SK-N-SH (cell line): ENCODE measurements at regions not wholly inside any gene's neighbourhood (a gene's known extent, or its start where the extent isn't known, plus 50 kb on each side); places are given as distances from the start of the nearest gene placed in this dataset.

Experiments used
- CTCF ChIA-PET: fragments of 300-600, 350-600 bp; formaldehyde crosslinking; extraction: SDS; loops from one replicate; lab custom pipeline; 2021; lab: Yijun Ruan, JAX
- POLR2A ChIA-PET: fragments of 350-600 bp; sonication (Branson Sonifier 250); formaldehyde crosslinking; extraction: SDS; loops from one replicate; lab custom pipeline; 2020; ENCODE audit warnings: antibody characterized with exemption, inconsistent platforms; lab: Yijun Ruan, JAX
- DNase-seq: peaks from one replicate; pipeline ENCODE4 v3.0.0; 2012
- H2AFZ ChIP-seq: fragments of 200-600 bp; sonication (generic); 2 replicates; pipeline ENCODE4 v1.8.1; 2016; ENCODE audit warnings: antibody characterized with exemption, mild to moderate bottlenecking, low read depth
- H3F3A ChIP-seq: fragments of 200-600 bp; sonication (generic); replicated peaks from 2 replicates; pipeline ENCODE3; 2016; ENCODE audit warnings: antibody characterized with exemption, mild to moderate bottlenecking; ENCODE audit not compliant: insufficient read depth
- H3K27ac ChIP-seq, 2 experiments: fragments of 200-500 bp in 1 of 2; fragments of 200-600 bp in 1 of 2; sonication (Bioruptor generic) in 1 of 2; sonication (generic), shearing (Covaris generic) in 1 of 2; 2 replicates each; pipeline versions ENCODE4 v1.5.1 to v1.6.1; 2014 to 2016; ENCODE audit warnings: low read depth in 2 of 2, inconsistent platforms in 1 of 2, low read length in 1 of 2, mild to moderate bottlenecking in 1 of 2, mixed read lengths in 1 of 2
- H3K27me3 ChIP-seq: fragments of 200-600 bp; sonication (generic), shearing (Covaris generic); 2 replicates; pipeline ENCODE4 v1.6.1; 2016; ENCODE audit warnings: mixed run types; ENCODE audit not compliant: insufficient read depth
- H3K36me3 ChIP-seq, 2 experiments: fragments of 200-500 bp in 1 of 2; fragments of 200-600 bp in 1 of 2; sonication (Bioruptor generic) in 1 of 2; sonication (generic) in 1 of 2; replicated peaks in 1 of 2; 2 replicates each; pipeline versions ENCODE3 to v1.5.1; 2014 to 2016; ENCODE audit warnings: low read length in 1 of 2, mild to moderate bottlenecking in 1 of 2; ENCODE audit not compliant: insufficient read depth in 2 of 2, control insufficient read depth in 1 of 2
- H3K4me1 ChIP-seq, 2 experiments: fragments of 200-500 bp in 1 of 2; fragments of 200-600 bp in 1 of 2; sonication (Bioruptor generic) in 1 of 2; sonication (generic), shearing (Covaris generic) in 1 of 2; 2 replicates each; pipeline versions ENCODE4 v1.5.1 to v1.6.1; 2014 to 2016; ENCODE audit warnings: low read depth in 1 of 2, low read length in 1 of 2, mixed run types in 1 of 2; ENCODE audit not compliant: insufficient read depth in 2 of 2, control insufficient read depth in 1 of 2
- H3K4me2 ChIP-seq: fragments of 200-600 bp; sonication (generic), shearing (Covaris generic); 2 replicates; pipeline ENCODE4 v1.6.1; 2017; ENCODE audit warnings: mixed run types
- H3K4me3 ChIP-seq, 2 experiments: fragments of 200-500 bp in 1 of 2; fragments of 200-600 bp in 1 of 2; sonication (Bioruptor generic) in 1 of 2; sonication (generic), shearing (Covaris generic) in 1 of 2; 2 replicates each; pipeline versions ENCODE4 v1.5.1 to v1.8.1; 2014 to 2016; ENCODE audit warnings: low read depth in 2 of 2, inconsistent platforms in 1 of 2, low read length in 1 of 2, mild to moderate bottlenecking in 1 of 2, mixed read lengths in 1 of 2, moderate library complexity in 1 of 2
- H3K79me2 ChIP-seq: fragments of 200-600 bp; sonication (generic); 2 replicates; pipeline ENCODE4 v1.8.1; 2017; ENCODE audit warnings: mild to moderate bottlenecking; ENCODE audit not compliant: insufficient read depth
- H3K9ac ChIP-seq: fragments of 200-600 bp; sonication (generic); 2 replicates; pipeline ENCODE4 v1.6.1; 2017; ENCODE audit warnings: mixed run types
- H3K9me2 ChIP-seq: fragments of 200-600 bp; sonication (generic); 2 replicates; pipeline ENCODE4 v1.6.1; 2017; ENCODE audit warnings: mixed run types
- H3K9me3 ChIP-seq: fragments of 200-600 bp; sonication (generic); 2 replicates; pipeline ENCODE4 v1.6.1; 2017; ENCODE audit warnings: mixed run types, mild to moderate bottlenecking, moderate library complexity
- H4K20me1 ChIP-seq: fragments of 200-600 bp; sonication (generic); 2 replicates; pipeline ENCODE4 v1.6.1; 2017; ENCODE audit warnings: mild to moderate bottlenecking, mixed run types; ENCODE audit not compliant: insufficient read depth
- ELF1 ChIP-seq: IDR thresholded peaks from 2 replicates; pipeline ENCODE4 v1.4.0; 2012
- EZH2phosphoT487 ChIP-seq: fragments of 200-600 bp; sonication (generic); IDR thresholded peaks from 2 replicates; pipeline ENCODE4 v1.6.1; 2017; ENCODE audit warnings: low read depth, mixed run types, mild to moderate bottlenecking, antibody characterized with exemption, moderate library complexity, borderline replicate concordance
- FOSL2 ChIP-seq: IDR thresholded peaks from 2 replicates; pipeline ENCODE4 v1.4.0; 2012; ENCODE audit warnings: low read depth, mild to moderate bottlenecking, moderate library complexity, borderline replicate concordance
- GATA2 ChIP-seq: sonication (generic); formaldehyde crosslinking; IDR thresholded peaks from 2 replicates; pipeline ENCODE4 v1.5.0; 2020; ENCODE audit warnings: mild to moderate bottlenecking, missing genetic modification reagents
- JUND ChIP-seq: IDR thresholded peaks from 2 replicates; pipeline ENCODE4 v1.4.0; 2012
- MEF2A ChIP-seq: IDR thresholded peaks from 2 replicates; pipeline ENCODE4 v1.4.0; 2012; ENCODE audit warnings: low read depth, borderline replicate concordance
- NFIC ChIP-seq: IDR thresholded peaks from 2 replicates; pipeline ENCODE4 v1.4.0; 2012; ENCODE audit warnings: borderline replicate concordance
- POLR2AphosphoS5 ChIP-seq: IDR thresholded peaks from 2 replicates; pipeline ENCODE4 v1.6.1; 2012; ENCODE audit warnings: low read depth, low read length
- RAD21 ChIP-seq: IDR thresholded peaks from 2 replicates; pipeline ENCODE4 v1.6.1; 2012; ENCODE audit warnings: mild to moderate bottlenecking, low read length
- RFX5 ChIP-seq: IDR thresholded peaks from 2 replicates; pipeline ENCODE4 v1.6.1; 2012; ENCODE audit warnings: mild to moderate bottlenecking, improper control_type of control experiment, low read length
- RXRA ChIP-seq: IDR thresholded peaks from 2 replicates; pipeline ENCODE4 v1.4.0; 2012; ENCODE audit warnings: low read depth, mild to moderate bottlenecking, borderline replicate concordance
- SMC3 ChIP-seq: IDR thresholded peaks from 2 replicates; pipeline ENCODE4 v1.6.1; 2012; ENCODE audit warnings: low read depth, low read length, improper control_type of control experiment
- TCF12 ChIP-seq: IDR thresholded peaks from 2 replicates; pipeline ENCODE4 v1.4.0; 2012
- WGBS: methylation state at CpG from one replicate; pipeline ENCODE4 v1.1.6; 2017; ENCODE audit warnings: low lambda C conversion rate; 5-methylcytosine and 5-hydroxymethylcytosine counted together
- TF ChIP-seq, protein P1 (sequence below): IDR thresholded peaks from 2 replicates; pipeline ENCODE4; 2012
- TF ChIP-seq, protein P2 (sequence below): IDR thresholded peaks from 2 replicates; pipeline ENCODE4 v1.6.1; 2012; ENCODE audit warnings: mild to moderate bottlenecking, low read depth, low read length, moderate library complexity
- TF ChIP-seq, protein P3 (sequence below): IDR thresholded peaks from 2 replicates; pipeline ENCODE4 v1.4.0; 2012; ENCODE audit warnings: low read depth, borderline replicate concordance
- TF ChIP-seq, protein P4 (sequence below): IDR thresholded peaks from 2 replicates; pipeline ENCODE4 v1.4.0; 2012; ENCODE audit warnings: low read depth, borderline replicate concordance
- TF ChIP-seq, protein P5 (sequence below): fragments of 200-600 bp; sonication (generic); IDR thresholded peaks from 2 replicates; pipeline ENCODE4 v1.6.1; 2017; ENCODE audit warnings: antibody characterized with exemption, mild to moderate bottlenecking, moderate library complexity

DNA sequence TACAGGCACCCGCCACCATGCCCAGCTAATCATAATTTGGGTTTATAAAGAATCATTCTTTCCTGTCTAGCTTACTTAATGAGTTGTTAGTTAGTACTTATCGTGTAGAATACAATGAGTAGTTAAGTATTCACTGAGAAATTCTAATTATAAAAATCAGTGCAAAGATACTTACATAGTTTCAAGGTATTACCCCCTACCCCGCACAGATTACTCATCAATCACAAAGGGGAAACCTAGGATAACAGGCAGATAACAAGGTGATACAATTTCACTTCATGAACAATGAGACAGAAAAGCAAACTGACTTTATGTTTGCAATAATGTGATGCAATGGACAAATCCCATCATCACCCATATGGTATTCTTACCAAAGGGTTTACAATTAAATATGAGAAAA is 109.6 kb downstream of the FAM174A start:
- Histone ChIP-seq H3K9me3 (no peaks in the 10 kb centered on the region), H3F3A (no peaks in the 10 kb centered on the region), H2AFZ (no peak overlapping the region)
- CTCF ChIA-PET, result no interaction called here
- TF ChIP-seq RXRA, result no peak
- TF ChIP-seq, protein P1, sequence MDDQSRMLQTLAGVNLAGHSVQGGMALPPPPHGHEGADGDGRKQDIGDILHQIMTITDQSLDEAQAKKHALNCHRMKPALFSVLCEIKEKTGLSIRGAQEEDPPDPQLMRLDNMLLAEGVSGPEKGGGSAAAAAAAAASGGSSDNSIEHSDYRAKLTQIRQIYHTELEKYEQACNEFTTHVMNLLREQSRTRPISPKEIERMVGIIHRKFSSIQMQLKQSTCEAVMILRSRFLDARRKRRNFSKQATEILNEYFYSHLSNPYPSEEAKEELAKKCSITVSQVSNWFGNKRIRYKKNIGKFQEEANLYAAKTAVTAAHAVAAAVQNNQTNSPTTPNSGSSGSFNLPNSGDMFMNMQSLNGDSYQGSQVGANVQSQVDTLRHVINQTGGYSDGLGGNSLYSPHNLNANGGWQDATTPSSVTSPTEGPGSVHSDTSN, result no peak
- TF ChIP-seq EZH2phosphoT487, result no peak
- TF ChIP-seq, protein P2, sequence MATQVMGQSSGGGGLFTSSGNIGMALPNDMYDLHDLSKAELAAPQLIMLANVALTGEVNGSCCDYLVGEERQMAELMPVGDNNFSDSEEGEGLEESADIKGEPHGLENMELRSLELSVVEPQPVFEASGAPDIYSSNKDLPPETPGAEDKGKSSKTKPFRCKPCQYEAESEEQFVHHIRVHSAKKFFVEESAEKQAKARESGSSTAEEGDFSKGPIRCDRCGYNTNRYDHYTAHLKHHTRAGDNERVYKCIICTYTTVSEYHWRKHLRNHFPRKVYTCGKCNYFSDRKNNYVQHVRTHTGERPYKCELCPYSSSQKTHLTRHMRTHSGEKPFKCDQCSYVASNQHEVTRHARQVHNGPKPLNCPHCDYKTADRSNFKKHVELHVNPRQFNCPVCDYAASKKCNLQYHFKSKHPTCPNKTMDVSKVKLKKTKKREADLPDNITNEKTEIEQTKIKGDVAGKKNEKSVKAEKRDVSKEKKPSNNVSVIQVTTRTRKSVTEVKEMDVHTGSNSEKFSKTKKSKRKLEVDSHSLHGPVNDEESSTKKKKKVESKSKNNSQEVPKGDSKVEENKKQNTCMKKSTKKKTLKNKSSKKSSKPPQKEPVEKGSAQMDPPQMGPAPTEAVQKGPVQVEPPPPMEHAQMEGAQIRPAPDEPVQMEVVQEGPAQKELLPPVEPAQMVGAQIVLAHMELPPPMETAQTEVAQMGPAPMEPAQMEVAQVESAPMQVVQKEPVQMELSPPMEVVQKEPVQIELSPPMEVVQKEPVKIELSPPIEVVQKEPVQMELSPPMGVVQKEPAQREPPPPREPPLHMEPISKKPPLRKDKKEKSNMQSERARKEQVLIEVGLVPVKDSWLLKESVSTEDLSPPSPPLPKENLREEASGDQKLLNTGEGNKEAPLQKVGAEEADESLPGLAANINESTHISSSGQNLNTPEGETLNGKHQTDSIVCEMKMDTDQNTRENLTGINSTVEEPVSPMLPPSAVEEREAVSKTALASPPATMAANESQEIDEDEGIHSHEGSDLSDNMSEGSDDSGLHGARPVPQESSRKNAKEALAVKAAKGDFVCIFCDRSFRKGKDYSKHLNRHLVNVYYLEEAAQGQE, result no peak
- TF ChIP-seq ELF1, result no peak
- no peak for TF ChIP-seq RAD21
- TF ChIP-seq, protein P3, sequence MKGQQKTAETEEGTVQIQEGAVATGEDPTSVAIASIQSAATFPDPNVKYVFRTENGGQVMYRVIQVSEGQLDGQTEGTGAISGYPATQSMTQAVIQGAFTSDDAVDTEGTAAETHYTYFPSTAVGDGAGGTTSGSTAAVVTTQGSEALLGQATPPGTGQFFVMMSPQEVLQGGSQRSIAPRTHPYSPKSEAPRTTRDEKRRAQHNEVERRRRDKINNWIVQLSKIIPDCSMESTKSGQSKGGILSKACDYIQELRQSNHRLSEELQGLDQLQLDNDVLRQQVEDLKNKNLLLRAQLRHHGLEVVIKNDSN, result no peak
- TF ChIP-seq NFIC, result no peak
- TF ChIP-seq FOSL2, result no peak
- no peak for TF ChIP-seq JUND
- no peak for TF ChIP-seq POLR2AphosphoS5
- no peak for TF ChIP-seq MEF2A
- TF ChIP-seq, all 33 proteins: peak for 0
- no peak for DNase-seq
- Histone ChIP-seq H3K79me2 (no peaks in the 10 kb centered on the region), H3K27ac (no peak overlapping the region), H3K4me3 (no peak overlapping the region), H3K4me2 (no peak overlapping the region), H3K4me1 (no peaks in the 10 kb centered on the region), H3K9me2 (no peaks in the 10 kb centered on the region), H4K20me1 (no peaks in the 10 kb centered on the region), H3K36me3 (no peaks in the 10 kb centered on the region), H3K27me3 (no peaks in the 10 kb centered on the region), H3K9ac (no peak overlapping the region)
- POLR2A ChIA-PET, result no interaction called here
- 27% methylated on average over 3 of the region's 3 CpGs for WGBS

DNA sequence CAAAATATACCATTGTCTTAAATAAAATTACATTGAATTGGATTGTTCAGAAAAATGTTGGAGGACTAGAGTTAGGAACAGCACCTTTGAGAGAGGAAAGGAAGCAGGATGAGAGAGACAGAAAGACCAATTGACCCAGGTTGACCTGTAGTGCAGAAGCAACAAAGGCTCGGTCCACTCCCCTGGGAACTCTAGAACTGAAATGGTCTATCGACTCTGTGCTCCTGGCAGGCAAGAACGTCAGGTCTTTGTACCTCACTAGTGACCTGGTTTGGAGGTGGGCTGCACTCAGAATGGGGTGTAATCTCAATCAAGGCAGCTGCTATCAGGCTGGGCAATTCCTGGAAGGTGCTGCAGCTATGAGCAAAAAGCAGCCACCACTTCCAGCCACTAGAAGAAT is 110.8 kb downstream of the FAM174A start:
- H3K4me2 ChIP-seq, result no peak overlapping the region
- H3K9ac ChIP-seq, result no peak overlapping the region
- WGBS, result 30% methylated on average over 3 of the region's 3 CpGs
- POLR2A ChIA-PET, result no interaction called here
- H3K27me3 ChIP-seq, result no peaks in the 10 kb centered on the region
- no peaks in the 10 kb centered on the region for H3K36me3 ChIP-seq
- no peaks in the 10 kb centered on the region for H3K9me3 ChIP-seq
- no peak overlapping the region for H3K4me3 ChIP-seq
- no peak for DNase-seq
- CTCF ChIA-PET, result no interaction called here
- H3K4me1 ChIP-seq, result no peaks in the 10 kb centered on the region
- H3F3A ChIP-seq, result no peaks in the 10 kb centered on the region
- H3K79me2 ChIP-seq, result no peaks in the 10 kb centered on the region
- H4K20me1 ChIP-seq, result no peaks in the 10 kb centered on the region
- H3K9me2 ChIP-seq, result no peaks in the 10 kb centered on the region
- H2AFZ ChIP-seq, result no peak overlapping the region
- no peak overlapping the region for H3K27ac ChIP-seq
- TF ChIP-seq RFX5, result no peak
- TF ChIP-seq EZH2phosphoT487, result no peak
- no peak for TF ChIP-seq RAD21
- TF ChIP-seq FOSL2, result no peak
- TF ChIP-seq, protein P4, sequence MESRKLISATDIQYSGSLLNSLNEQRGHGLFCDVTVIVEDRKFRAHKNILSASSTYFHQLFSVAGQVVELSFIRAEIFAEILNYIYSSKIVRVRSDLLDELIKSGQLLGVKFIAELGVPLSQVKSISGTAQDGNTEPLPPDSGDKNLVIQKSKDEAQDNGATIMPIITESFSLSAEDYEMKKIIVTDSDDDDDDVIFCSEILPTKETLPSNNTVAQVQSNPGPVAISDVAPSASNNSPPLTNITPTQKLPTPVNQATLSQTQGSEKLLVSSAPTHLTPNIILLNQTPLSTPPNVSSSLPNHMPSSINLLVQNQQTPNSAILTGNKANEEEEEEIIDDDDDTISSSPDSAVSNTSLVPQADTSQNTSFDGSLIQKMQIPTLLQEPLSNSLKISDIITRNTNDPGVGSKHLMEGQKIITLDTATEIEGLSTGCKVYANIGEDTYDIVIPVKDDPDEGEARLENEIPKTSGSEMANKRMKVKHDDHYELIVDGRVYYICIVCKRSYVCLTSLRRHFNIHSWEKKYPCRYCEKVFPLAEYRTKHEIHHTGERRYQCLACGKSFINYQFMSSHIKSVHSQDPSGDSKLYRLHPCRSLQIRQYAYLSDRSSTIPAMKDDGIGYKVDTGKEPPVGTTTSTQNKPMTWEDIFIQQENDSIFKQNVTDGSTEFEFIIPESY, result no peak
- TF ChIP-seq, protein P1, result no peak
- TF ChIP-seq JUND, result no peak
- TF ChIP-seq TCF12, result no peak
- TF ChIP-seq MEF2A, result no peak
- TF ChIP-seq GATA2, result no peak
- TF ChIP-seq, protein P5, sequence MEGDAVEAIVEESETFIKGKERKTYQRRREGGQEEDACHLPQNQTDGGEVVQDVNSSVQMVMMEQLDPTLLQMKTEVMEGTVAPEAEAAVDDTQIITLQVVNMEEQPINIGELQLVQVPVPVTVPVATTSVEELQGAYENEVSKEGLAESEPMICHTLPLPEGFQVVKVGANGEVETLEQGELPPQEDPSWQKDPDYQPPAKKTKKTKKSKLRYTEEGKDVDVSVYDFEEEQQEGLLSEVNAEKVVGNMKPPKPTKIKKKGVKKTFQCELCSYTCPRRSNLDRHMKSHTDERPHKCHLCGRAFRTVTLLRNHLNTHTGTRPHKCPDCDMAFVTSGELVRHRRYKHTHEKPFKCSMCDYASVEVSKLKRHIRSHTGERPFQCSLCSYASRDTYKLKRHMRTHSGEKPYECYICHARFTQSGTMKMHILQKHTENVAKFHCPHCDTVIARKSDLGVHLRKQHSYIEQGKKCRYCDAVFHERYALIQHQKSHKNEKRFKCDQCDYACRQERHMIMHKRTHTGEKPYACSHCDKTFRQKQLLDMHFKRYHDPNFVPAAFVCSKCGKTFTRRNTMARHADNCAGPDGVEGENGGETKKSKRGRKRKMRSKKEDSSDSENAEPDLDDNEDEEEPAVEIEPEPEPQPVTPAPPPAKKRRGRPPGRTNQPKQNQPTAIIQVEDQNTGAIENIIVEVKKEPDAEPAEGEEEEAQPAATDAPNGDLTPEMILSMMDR, result no peak
- no peak for TF ChIP-seq ELF1
- no peak for TF ChIP-seq SMC3
